Stimulated activated CD4-positive, alpha-beta T cell treated with anti-CD3 and anti-CD28 coated beads, Interleukin-1b, Interleukin-23, amount 100 ng/mL, for 4 hours (primary cell): ENCODE measurements at regions not wholly inside any gene's neighbourhood (a gene's known extent, or its start where the extent isn't known, plus 50 kb on each side); places are given as distances from the start of the nearest gene placed in this dataset.

Experiments
- DNase-seq, 2 donors: peaks; one replicate each; pipeline ENCODE4 v3.0.0-alpha.2; 2020; ENCODE audit warnings: low read depth in 2 of 2

GRCh38 chr1:147851149-147851548, 51.4 kb upstream of the GJA8 start:
- no peak for DNase-seq

GRCh38 chr1:147852706-147853225, 49.8 kb upstream of the GJA8 start:
- DNase-seq = no peak
